A549 (cell line): ENCODE measurements at regions not wholly inside any gene's neighbourhood (a gene's known extent, or its start where the extent isn't known, plus 50 kb on each side); places are given as distances from the start of the nearest gene placed in this dataset.

ENCODE experiments used
- ATAC-seq, 2 experiments: fragments of 200-7000 bp in 1 of 2; fragments of >200 bp in 1 of 2; cut with Nextera tagmentation in 1 of 2; cut with Tn5 transposase in 1 of 2; 3 replicates each; pipeline versions ENCODE4 v1.8.0 to v1.9.1; 2018 to 2020; ENCODE audit warnings: mild to moderate bottlenecking in 1 of 2, moderate library complexity in 1 of 2
- CTCF ChIA-PET: fragments of 300-600 bp; sonication (Branson Sonifier 250); formaldehyde crosslinking; extraction: SDS; loops from one replicate; lab custom pipeline; 2021; ENCODE audit warnings: antibody characterized with exemption, inconsistent platforms; lab: Yijun Ruan, JAX
- POLR2A ChIA-PET: fragments of 350-600 bp; formaldehyde crosslinking; extraction: SDS; loops from one replicate; lab custom pipeline; 2021; ENCODE audit warnings: antibody characterized with exemption, inconsistent platforms; lab: Yijun Ruan, JAX
- DNase-seq, 2 experiments: peaks; one replicate each; pipeline versions ENCODE4 v3.0.0 to v3.0.0-alpha.2; 2011 to 2016; ENCODE audit warnings: low read depth in 1 of 2, low spot score in 1 of 2
- FAIRE-seq: peaks from 2 replicates; lab custom pipeline; 2011; peaks lifted over from hg19 to GRCh38; lab: Jason Lieb, UNC
- H3K27ac ChIP-seq, 2 experiments: fragments of >200 bp; sonication (Bioruptor Twin); formaldehyde crosslinking; 3 replicates each; pipeline ENCODE4 v1.5.1; 2016 to 2017
- H3K4me1 ChIP-seq: fragments of >200 bp; sonication (Bioruptor Twin); formaldehyde crosslinking; 3 replicates; pipeline ENCODE4 v1.6.1; 2016
- H3K4me2 ChIP-seq: fragments of >200 bp; sonication (Bioruptor Twin); formaldehyde crosslinking; 3 replicates; pipeline ENCODE4 v1.6.1; 2016
- H3K4me3 ChIP-seq: fragments of >200 bp; sonication (Bioruptor Twin); formaldehyde crosslinking; 3 replicates; pipeline ENCODE4 v1.5.1; 2016
- H3K9me3 ChIP-seq: fragments of >200 bp; sonication (Bioruptor Twin); formaldehyde crosslinking; 3 replicates; pipeline ENCODE4 v1.6.1; 2016
- BHLHE40 ChIP-seq: IDR thresholded peaks from 2 replicates; pipeline ENCODE4 v1.6.1; 2012; ENCODE audit warnings: low read depth, low read length, inconsistent platforms
- CBX2 ChIP-seq: fragments of 200-600 bp; sonication (generic); IDR thresholded peaks from 2 replicates; pipeline ENCODE4 v1.6.1; 2016; ENCODE audit warnings: low read depth, mild to moderate bottlenecking, borderline replicate concordance
- CEBPB ChIP-seq, 2 experiments: fragments of >200 bp in 1 of 2; sonication (Bioruptor Twin) in 1 of 2; formaldehyde crosslinking in 1 of 2; IDR thresholded peaks; 2 replicates each; pipeline ENCODE4 v1.6.1; 2012 to 2016
- EP300 ChIP-seq, 2 experiments: fragments of >200 bp; sonication (Bioruptor Twin); formaldehyde crosslinking; IDR thresholded peaks; 2 replicates in 1 of 2; 3 replicates in 1 of 2; pipeline ENCODE4 v1.6.1; 2016 to 2017
- ESRRA ChIP-seq: fragments of 150-350 bp; IDR thresholded peaks from 2 replicates; pipeline ENCODE4 v1.6.1; 2014; ENCODE audit warnings: mild to moderate bottlenecking, low read length, borderline replicate concordance
- FOSB ChIP-seq: fragments of 250-450 bp; sonication (Bioruptor Pico); IDR thresholded peaks from 2 replicates; pipeline ENCODE4 v1.5.0; 2020; ENCODE audit warnings: mild to moderate bottlenecking, moderate library complexity
- FOSL2 ChIP-seq, 2 experiments: fragments of 450-650 bp in 1 of 2; fragments of >200 bp in 1 of 2; sonication (Bioruptor Twin) in 1 of 2; formaldehyde crosslinking; IDR thresholded peaks; 2 replicates each; pipeline versions ENCODE4 v1.5.0 to v1.6.1; 2016 to 2020; ENCODE audit warnings: mild to moderate bottlenecking in 1 of 2, moderate library complexity in 1 of 2
- HOXA7 ChIP-seq: fragments of 250-450 bp; sonication (Bioruptor Pico); IDR thresholded peaks from 2 replicates; pipeline ENCODE4 v1.5.0; 2020; ENCODE audit warnings: mild to moderate bottlenecking, moderate library complexity
- HOXB5 ChIP-seq: fragments of 250-450 bp; sonication (Bioruptor Pico); IDR thresholded peaks from 2 replicates; pipeline ENCODE4 v1.5.0; 2020; ENCODE audit warnings: mild to moderate bottlenecking, moderate library complexity
- JUNB ChIP-seq: fragments of >200 bp; sonication (Bioruptor Twin); formaldehyde crosslinking; IDR thresholded peaks from 2 replicates; pipeline ENCODE4 v1.6.1; 2016
- KDM1A ChIP-seq: fragments of 200-600 bp; sonication (generic); IDR thresholded peaks from 2 replicates; pipeline ENCODE4 v1.6.1; 2016; ENCODE audit warnings: low read depth, mild to moderate bottlenecking
- MAZ ChIP-seq: fragments of 150-350 bp; IDR thresholded peaks from 2 replicates; pipeline ENCODE4 v1.6.1; 2014; ENCODE audit warnings: antibody characterized with exemption, low read depth, low read length, borderline replicate concordance
- MYC ChIP-seq: IDR thresholded peaks from 2 replicates; pipeline ENCODE4 v1.6.1; 2012; ENCODE audit warnings: mild to moderate bottlenecking, inconsistent platforms, low read length, improper control_type of control experiment, borderline replicate concordance
- NFE2L2 ChIP-seq: fragments of 150-350 bp; conservative IDR thresholded peaks from 2 replicates; pipeline ENCODE4 v1.6.1; 2014; ENCODE audit warnings: low read length
- PBX3 ChIP-seq: IDR thresholded peaks from 2 replicates; pipeline ENCODE4 v1.6.1; 2012
- RAD21 ChIP-seq, 2 experiments: fragments of >200 bp in 1 of 2; sonication (Bioruptor Twin) in 1 of 2; formaldehyde crosslinking in 1 of 2; IDR thresholded peaks in 1 of 2; conservative IDR thresholded peaks in 1 of 2; 2 replicates in 1 of 2; 3 replicates in 1 of 2; pipeline ENCODE4 v1.6.1; 2012 to 2018; ENCODE audit warnings: inconsistent platforms in 1 of 2
- SMC3 ChIP-seq: fragments of >200 bp; sonication (Bioruptor Twin); formaldehyde crosslinking; IDR thresholded peaks from 3 replicates; pipeline ENCODE4 v1.6.1; 2018; ENCODE audit warnings: inconsistent platforms
- TP53 ChIP-seq: fragments of 250-450 bp; sonication (Bioruptor Pico); IDR thresholded peaks from 2 replicates; pipeline ENCODE4 v1.5.0; 2021; ENCODE audit warnings: mild to moderate bottlenecking, moderate library complexity
- USF2 ChIP-seq: fragments of 450-650 bp; IDR thresholded peaks from 2 replicates; pipeline ENCODE4 v1.6.1; 2014; ENCODE audit warnings: antibody characterized with exemption
- ZC3H11A ChIP-seq: fragments of 450-650 bp; IDR thresholded peaks from 2 replicates; pipeline ENCODE4 v1.6.1; 2014; ENCODE audit warnings: antibody characterized with exemption, mild to moderate bottlenecking
- ZSCAN20 ChIP-seq: fragments of 250-450 bp; sonication (Bioruptor Pico); IDR thresholded peaks from 2 replicates; pipeline ENCODE4 v1.8.0; 2022; ENCODE audit warnings: mild to moderate bottlenecking, moderate library complexity
- WGBS: methylation state at CpG from one replicate; pipeline ENCODE4 v1.1.6; 2017; ENCODE audit errors: missing lambda C conversion rate; 5-methylcytosine and 5-hydroxymethylcytosine counted together
- TF ChIP-seq, protein P1 (sequence below): fragments of >200 bp; sonication (Bioruptor Twin); formaldehyde crosslinking; IDR thresholded peaks from 3 replicates; pipeline ENCODE4 v1.6.1; 2016
- TF ChIP-seq, protein P2 (sequence below): IDR thresholded peaks from 2 replicates; pipeline ENCODE4 v1.6.1; 2012

DNA sequence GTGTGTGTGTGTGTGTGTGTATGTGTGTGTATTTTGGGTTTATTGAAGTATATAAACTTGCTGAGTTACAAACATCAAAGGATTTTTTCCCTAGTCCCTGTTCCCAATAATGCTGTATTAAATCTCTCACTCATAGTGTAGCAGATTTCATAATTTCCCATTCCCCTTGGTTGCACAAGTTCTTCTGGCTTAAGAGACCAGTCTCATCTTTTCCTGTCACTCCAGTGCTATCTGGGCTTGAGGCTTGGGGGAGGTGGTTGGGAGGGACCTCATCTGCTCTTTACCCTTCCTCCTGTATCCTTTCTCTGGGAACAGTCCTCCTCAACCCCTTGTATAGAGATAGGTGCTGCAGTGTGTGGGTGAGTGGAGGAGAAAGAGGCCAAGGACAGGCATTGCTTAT is 285.4 kb upstream of the BOD1L1 start:
- ATAC-seq = no peak; a peak in 1 of 6 replicates
- H3K4me1 ChIP-seq = peaks cover 26% of the 10 kb centered on the region
- no peak for FAIRE-seq
- H3K27ac ChIP-seq = peak overlapping the region; percentile 71 to 97
- peak overlapping the region; percentile 9; the same call in 1 of the 3 replicates for H3K4me2 ChIP-seq
- ChIA-PET CTCF (no interaction called here), POLR2A (no interaction called here)
- peak in 1 of 2 experiments; percentile 32 for DNase-seq
- peaks cover 26% of the 10 kb centered on the region for H3K9me3 ChIP-seq
- no peak overlapping the region for H3K4me3 ChIP-seq
- no peak for TF ChIP-seq BHLHE40
- peak; percentile 67 to 75; a peak in 3 of 4 replicates for TF ChIP-seq CEBPB (IDR thresholded peaks at IDR 0.05)
- 0 out of 5 replicates have a peak, but pooled peaks have one; percentile 12 to 26 for TF ChIP-seq EP300 (IDR thresholded peaks at IDR 0.05)
- no peak for TF ChIP-seq JUNB
- TF ChIP-seq, protein P1, sequence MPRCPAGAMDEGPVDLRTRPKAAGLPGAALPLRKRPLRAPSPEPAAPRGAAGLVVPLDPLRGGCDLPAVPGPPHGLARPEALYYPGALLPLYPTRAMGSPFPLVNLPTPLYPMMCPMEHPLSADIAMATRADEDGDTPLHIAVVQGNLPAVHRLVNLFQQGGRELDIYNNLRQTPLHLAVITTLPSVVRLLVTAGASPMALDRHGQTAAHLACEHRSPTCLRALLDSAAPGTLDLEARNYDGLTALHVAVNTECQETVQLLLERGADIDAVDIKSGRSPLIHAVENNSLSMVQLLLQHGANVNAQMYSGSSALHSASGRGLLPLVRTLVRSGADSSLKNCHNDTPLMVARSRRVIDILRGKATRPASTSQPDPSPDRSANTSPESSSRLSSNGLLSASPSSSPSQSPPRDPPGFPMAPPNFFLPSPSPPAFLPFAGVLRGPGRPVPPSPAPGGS = 0 out of 3 replicates have a peak, but pooled peaks have one; percentile 22
- TF ChIP-seq SMC3 = 0 out of 3 replicates have a peak, but pooled peaks have one; percentile 11

GRCh38 chr4:13917015-13917414 is 289.5 kb upstream of the BOD1L1 start:
- Histone ChIP-seq H3K27ac (peak overlapping the region; percentile 15 to 87; a peak in 4 of 6 replicates), H3K4me2 (no peak overlapping the region), H3K4me1 (peaks cover 46% of the 10 kb centered on the region), H3K9me3 (no peaks in the 10 kb centered on the region), H3K4me3 (no peak overlapping the region)
- DNase-seq = no peak
- no peak for FAIRE-seq
- ChIA-PET POLR2A (no interaction called here), CTCF (no interaction called here)
- 94% methylated on average over 1 of the region's 1 CpG for WGBS
- TF ChIP-seq PBX3 (no peak), ZC3H11A (no peak), MYC (no peak), HOXB5 (CRISPR knock-in tag) (no peak), HOXA7 (CRISPR knock-in tag) (no peak), RAD21 (conservative IDR thresholded peaks at IDR 0.05 in 1 of 2, IDR thresholded peaks at IDR 0.05 in 1 of 2) (no peak), NFE2L2 (no peak), CBX2 (no peak), ZSCAN20 (no peak), TP53 (CRISPR knock-in tag) (no peak), EP300 (IDR thresholded peaks at IDR 0.05) (no peak), BHLHE40 (no peak), KDM1A (no peak), MAZ (no peak), FOSB (no peak), ESRRA (no peak)
- ATAC-seq = no peak

DNA sequence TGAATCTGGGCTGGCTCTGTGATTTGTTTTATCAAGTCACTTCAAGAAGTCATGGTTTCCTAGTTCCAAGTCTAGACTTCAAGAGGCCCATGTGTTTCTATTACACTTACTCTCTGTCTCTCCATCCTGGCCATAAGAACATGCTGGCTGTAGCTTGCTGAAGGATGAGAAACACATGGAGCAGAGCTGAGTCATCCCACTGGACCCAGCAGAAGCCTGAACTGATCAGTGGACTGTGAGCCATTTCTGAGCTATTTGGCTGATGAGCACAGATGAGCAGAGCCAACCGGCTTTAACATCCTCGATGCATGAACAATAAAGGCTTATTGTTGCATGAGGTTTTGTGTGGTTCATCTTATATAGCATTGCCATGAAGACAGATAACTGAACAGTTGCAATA is 290.6 kb upstream of the BOD1L1 start:
- 29% methylated on average over 2 of the region's 2 CpGs for WGBS
- ATAC-seq (peak in 1 of 2 experiments; percentile 59; a peak in 3 of 6 replicates), DNase-seq (peak; percentile 5 to 63), FAIRE-seq (no peak)
- H3K4me1 ChIP-seq = peaks cover 38% of the 10 kb centered on the region
- H3K9me3 ChIP-seq = no peaks in the 10 kb centered on the region
- TF ChIP-seq FOSL2 (IDR thresholded peaks at IDR 0.05) (no peak), FOSL2 (CRISPR knock-in tag; IDR thresholded peaks at IDR 0.05) (0 out of 2 replicates have a peak, but pooled peaks have one; percentile 28), USF2 (no peak)
- TF ChIP-seq, protein P2, sequence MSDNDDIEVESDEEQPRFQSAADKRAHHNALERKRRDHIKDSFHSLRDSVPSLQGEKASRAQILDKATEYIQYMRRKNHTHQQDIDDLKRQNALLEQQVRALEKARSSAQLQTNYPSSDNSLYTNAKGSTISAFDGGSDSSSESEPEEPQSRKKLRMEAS = peak; percentile 69
- no peak overlapping the region for H3K4me3 ChIP-seq
- no peak overlapping the region for H3K4me2 ChIP-seq
- CTCF ChIA-PET = no interaction called here
- H3K27ac ChIP-seq = peak overlapping the region; percentile 79 to 87; a peak in 5 of 6 replicates
- POLR2A ChIA-PET = no interaction called here
